ENCODE measurements at regions not wholly inside any gene's neighbourhood (a gene's known extent, or its start where the extent isn't known, plus 50 kb on each side); places are given as distances from the start of the nearest gene placed in this dataset.

- H3K27ac ChIP-seq: no peak overlapping the region
- no peak for TF ChIP-seq CTCF (conservative IDR thresholded peaks at IDR 0.05)
These were observed 73.3 kb upstream of the OTOS start for GRCh38 chr2:240213476-240214421.

GRCh38 chr2:240214790-240215675 lies 74.6 kb upstream of the OTOS start:
- H3K27ac ChIP-seq: no peak overlapping the region
- no peak for TF ChIP-seq CTCF (conservative IDR thresholded peaks at IDR 0.05)

DNA sequence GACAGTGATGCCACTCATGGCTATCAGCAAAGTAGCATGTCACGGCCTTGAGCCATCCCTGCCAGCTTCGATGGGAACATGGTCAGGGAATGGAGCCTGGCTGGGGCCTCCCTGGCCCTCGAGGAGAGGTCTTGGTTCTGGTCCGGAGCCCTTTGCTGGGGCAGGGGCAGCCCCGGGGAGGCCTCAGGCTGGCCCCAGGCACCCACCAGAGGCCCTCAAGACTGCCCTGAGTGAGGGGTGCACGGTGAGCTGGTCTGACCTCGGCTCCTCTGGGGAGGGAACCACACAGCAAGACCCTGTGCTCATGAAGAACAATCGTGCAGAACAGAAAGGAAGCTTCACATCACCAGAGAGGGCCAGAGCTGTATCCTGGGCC lies 75.2 kb upstream of the OTOS start:
- H3K27ac ChIP-seq: no peak overlapping the region
- TF ChIP-seq CTCF (conservative IDR thresholded peaks at IDR 0.05): no peak

GRCh38 chr2:240216167-240216566 lies 75.7 kb upstream of the OTOS start:
- TF ChIP-seq CTCF (conservative IDR thresholded peaks at IDR 0.05): no peak
- no peak overlapping the region for H3K27ac ChIP-seq

DNA sequence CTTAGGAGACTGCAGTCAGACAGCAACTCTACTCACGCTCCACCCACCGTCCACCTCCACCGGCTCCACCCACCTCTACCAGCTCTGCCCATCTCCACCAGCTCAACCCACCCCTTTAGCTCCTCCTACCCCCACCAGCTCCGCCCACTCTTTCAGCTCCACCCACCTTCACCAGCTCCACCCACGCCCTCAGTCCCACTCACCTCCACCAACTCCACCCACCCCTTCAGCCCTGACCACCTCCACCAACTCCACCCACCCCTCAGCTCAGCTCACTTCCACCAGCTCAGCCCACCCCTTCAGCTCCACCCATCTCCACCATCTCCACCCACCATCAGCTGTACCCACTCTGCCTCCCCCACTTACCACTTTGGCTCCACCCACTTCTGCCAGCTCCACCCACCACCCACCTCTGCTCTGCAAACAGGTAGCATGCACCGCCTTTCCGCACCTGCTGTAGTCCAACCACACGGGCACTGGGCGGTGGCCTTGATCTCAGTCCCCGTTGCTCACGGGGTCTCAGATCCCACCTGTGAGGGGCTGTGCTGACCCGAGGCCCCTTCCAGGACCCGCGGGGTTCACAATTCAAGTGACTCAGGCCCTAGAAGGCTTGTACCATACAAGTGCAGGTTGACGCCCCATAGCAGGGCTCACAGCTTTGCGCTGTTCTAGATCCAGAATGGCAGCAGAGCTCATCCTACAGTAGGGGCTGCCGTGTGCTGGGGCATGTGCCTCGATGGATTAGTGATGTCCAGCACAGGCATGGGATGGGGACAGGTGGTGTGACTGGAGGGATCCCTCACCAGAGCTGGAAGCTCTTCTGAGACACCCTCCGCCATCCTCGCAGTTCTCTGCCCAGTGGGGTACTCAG lies 77.2 kb upstream of the OTOS start:
- TF ChIP-seq CTCF (conservative IDR thresholded peaks at IDR 0.05): no peak

GRCh38 chr2:240219208-240219890 lies 78.9 kb upstream of the OTOS start:
- TF ChIP-seq CTCF (conservative IDR thresholded peaks at IDR 0.05): no peak
- H3K27ac ChIP-seq: no peak overlapping the region

More for the DNA sequence above, 77.2 kb upstream of the OTOS start:
- no peak overlapping the region for H3K27ac ChIP-seq

Measured in VCaP (cell line).